GM12875 (cell line): ENCODE measurements at regions not wholly inside any gene's neighbourhood (a gene's known extent, or its start where the extent isn't known, plus 50 kb on each side); places are given as distances from the start of the nearest gene placed in this dataset.

Experiments
- H3K4me3 ChIP-seq: one replicate; pipeline ENCODE4 v1.5.1; 2011; ENCODE audit warnings: low read depth, low read length, control low read depth
- TF ChIP-seq, protein P1 (sequence below): IDR thresholded peaks from 2 replicates; pipeline ENCODE4 v1.5.1; 2011; ENCODE audit warnings: low read depth, mild to moderate bottlenecking, control low read depth, inconsistent platforms, low read length, moderate library complexity, borderline replicate concordance; ENCODE audit not compliant: insufficient read depth

DNA sequence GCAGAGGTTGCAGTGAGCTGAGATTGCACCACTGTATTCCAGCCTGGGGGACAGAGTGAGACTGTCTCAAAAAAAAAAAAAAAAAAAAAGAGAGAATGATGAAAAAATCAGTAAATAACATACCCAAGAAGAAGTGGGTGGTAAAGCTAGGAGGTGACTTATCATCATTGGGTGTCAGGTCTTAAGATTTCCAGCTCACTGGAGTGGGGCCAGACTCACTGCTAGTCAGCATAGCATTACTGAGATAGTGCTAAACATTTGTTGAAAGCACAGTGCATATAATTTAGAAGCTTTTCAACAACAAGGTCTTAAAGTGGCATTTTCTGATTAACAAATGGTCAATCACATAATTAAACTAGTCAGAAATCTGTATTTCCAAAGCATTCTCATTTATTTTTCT lies 221.8 kb upstream of the GYPA start:
- H3K4me3 ChIP-seq: no peak overlapping the region
- TF ChIP-seq, protein P1, sequence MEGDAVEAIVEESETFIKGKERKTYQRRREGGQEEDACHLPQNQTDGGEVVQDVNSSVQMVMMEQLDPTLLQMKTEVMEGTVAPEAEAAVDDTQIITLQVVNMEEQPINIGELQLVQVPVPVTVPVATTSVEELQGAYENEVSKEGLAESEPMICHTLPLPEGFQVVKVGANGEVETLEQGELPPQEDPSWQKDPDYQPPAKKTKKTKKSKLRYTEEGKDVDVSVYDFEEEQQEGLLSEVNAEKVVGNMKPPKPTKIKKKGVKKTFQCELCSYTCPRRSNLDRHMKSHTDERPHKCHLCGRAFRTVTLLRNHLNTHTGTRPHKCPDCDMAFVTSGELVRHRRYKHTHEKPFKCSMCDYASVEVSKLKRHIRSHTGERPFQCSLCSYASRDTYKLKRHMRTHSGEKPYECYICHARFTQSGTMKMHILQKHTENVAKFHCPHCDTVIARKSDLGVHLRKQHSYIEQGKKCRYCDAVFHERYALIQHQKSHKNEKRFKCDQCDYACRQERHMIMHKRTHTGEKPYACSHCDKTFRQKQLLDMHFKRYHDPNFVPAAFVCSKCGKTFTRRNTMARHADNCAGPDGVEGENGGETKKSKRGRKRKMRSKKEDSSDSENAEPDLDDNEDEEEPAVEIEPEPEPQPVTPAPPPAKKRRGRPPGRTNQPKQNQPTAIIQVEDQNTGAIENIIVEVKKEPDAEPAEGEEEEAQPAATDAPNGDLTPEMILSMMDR: no peak

DNA sequence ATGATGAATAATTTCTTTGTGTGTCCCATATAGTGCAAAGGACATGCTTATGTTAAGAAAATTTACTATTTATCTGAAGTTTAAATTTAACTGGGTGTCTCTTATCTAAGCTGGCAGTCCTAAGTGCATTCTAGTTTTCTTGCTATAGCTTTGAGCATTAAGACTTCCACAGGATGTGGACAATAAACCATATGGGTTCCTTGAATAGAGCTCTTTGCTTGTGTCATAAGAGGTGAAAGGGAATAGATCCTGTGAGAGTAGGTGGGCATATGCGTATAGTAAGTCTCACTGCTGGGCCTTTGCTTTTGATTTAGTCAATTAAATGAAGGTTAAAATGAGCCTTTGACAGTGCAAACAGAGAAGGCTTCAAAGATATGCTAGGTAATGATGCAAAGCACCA lies 223.4 kb upstream of the GYPA start:
- TF ChIP-seq, protein P1: no peak
- no peak overlapping the region for H3K4me3 ChIP-seq

- H3K4me3 ChIP-seq: no peak overlapping the region
- TF ChIP-seq, protein P1: no peak
These were observed 225.9 kb upstream of the GYPA start for GRCh38 chr4:144366425-144366824.

DNA sequence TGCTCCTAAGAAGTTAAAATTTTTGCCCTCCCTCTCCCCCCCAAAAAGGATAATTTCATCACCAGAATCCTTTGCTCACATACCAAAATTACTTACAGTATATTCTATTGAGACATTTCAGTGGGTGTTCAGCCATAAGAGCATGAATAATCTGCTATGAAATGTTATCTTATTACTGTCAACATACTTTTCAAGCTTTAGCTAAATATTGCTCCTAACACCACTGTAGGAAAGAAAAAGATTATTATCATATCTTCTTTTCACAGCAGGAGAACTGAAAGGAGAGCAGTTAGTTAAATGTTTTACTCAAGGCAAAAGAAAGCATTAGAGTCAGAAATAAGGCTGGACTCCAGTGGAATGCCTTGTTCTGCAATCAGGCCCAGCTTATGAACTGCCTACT lies 231.0 kb upstream of the GYPA start:
- TF ChIP-seq, protein P1: no peak
- H3K4me3 ChIP-seq: no peak overlapping the region

DNA sequence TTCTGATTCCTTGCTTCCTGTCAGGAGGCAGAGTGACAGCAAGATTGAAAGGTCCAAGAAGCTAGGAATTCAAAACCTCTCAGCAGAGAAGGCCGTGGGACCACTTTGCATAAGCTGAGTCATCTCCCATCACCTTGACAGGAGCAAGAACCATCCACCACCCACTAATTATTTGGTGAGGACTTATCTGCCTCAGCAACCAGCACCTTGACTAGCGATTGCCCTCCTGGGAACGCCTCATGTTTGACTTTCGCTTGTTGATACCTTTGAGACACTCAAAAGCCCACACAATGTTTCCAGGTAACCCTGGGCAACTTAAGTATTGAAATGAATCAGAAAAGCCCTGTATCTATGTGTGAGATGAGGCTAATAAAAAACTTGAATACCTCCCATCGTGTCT lies 233.5 kb upstream of the GYPA start:
- TF ChIP-seq, protein P1: no peak
- no peak overlapping the region for H3K4me3 ChIP-seq

DNA sequence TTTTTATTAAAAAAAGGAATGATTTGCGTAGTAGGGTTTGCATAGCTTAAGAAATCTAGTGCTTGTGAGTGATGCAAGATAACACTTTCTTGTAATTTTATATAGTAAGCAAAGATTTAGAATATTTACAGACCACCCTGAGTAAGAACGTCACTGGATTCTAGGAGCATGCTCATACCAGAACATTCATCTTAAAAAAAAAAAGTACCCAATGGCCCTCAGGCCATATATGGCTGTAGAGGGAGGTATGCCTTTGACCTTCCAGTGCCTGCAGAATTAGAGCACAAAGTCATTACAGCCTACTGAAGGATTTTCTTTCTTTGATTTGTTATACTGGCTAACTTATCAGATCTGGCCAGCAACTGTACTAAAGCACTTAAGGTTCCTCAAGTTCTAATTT lies 236.3 kb upstream of the GYPA start:
- TF ChIP-seq, protein P1: no peak
- no peak overlapping the region for H3K4me3 ChIP-seq

DNA sequence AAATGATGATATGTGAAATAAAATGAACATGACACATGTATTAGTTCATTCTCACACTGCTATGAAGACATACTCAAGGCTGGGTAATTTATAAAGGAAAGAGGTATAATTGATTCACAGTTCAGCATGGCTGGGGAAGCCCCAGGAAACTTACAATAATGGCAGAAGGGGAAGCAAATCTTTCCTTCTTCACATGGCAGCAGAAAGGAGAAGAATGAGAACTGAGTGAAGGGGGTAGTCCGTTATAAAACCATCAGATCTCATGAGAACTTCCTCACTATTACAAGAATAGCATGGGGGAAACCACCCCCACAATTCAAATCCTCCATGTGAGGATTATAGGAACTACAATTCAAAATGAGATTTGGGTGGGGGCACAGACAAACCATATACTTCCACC lies 243.9 kb upstream of the GYPA start:
- TF ChIP-seq, protein P1: no peak
- no peak overlapping the region for H3K4me3 ChIP-seq
